PC-9 (cell line): ENCODE measurements at regions not wholly inside any gene's neighbourhood (a gene's known extent, or its start where the extent isn't known, plus 50 kb on each side); places are given as distances from the start of the nearest gene placed in this dataset.

Source experiments
- BruUV-seq: library from RNA; stranded (reverse); fragments of 400-500 nt; replicated peaks from 2 replicates; lab custom pipeline; 2021; lab: Mats Ljungman, UMichigan
- CTCF ChIA-PET: fragments of 300-600 bp; sonication (Branson Sonifier 250); formaldehyde crosslinking; loops from one replicate; lab custom pipeline; 2022; ENCODE audit warnings: antibody characterized with exemption; lab: Charles Lee
- POLR2A ChIA-PET: fragments of 300-600 bp; sonication (Branson Sonifier 250); formaldehyde crosslinking; loops from one replicate; lab custom pipeline; 2022; ENCODE audit warnings: antibody characterized with exemption; ENCODE audit not compliant: unreplicated experiment; lab: Charles Lee
- DNase-seq, 2 experiments: peaks; one replicate each; pipeline versions ENCODE4 v3.0.0 to v3.0.0-alpha.2; 2015 to 2022; ENCODE audit warnings: mixed read lengths in 1 of 2
- H2AFZ ChIP-seq: fragments of 200-600 bp; sonication (generic); 2 replicates; pipeline ENCODE4 v1.8.1; 2017; ENCODE audit warnings: antibody characterized with exemption
- H3F3A ChIP-seq: fragments of 200-600 bp; sonication (generic); 2 replicates; pipeline ENCODE4 v1.8.1; 2017; ENCODE audit warnings: antibody characterized with exemption, mild to moderate bottlenecking, low read depth; ENCODE audit not compliant: insufficient read depth
- H3K27ac ChIP-seq: fragments of 200-600 bp; sonication (generic); 2 replicates; pipeline ENCODE4 v1.6.1; 2016; ENCODE audit warnings: mixed run types
- H3K27me3 ChIP-seq: fragments of 200-600 bp; sonication (generic); 2 replicates; pipeline ENCODE4 v1.6.1; 2016; ENCODE audit warnings: low read depth, mixed run types; ENCODE audit not compliant: insufficient read depth
- H3K36me3 ChIP-seq: fragments of 200-600 bp; sonication (generic); 2 replicates; pipeline ENCODE4 v1.6.1; 2016; ENCODE audit warnings: low read depth, mixed run types
- H3K4me1 ChIP-seq: fragments of 200-600 bp; sonication (generic); replicated peaks from 2 replicates; pipeline ENCODE4 v1.6.1; 2016; ENCODE audit warnings: mixed run types; ENCODE audit not compliant: insufficient read depth
- H3K4me2 ChIP-seq: fragments of 200-600 bp; sonication (generic); 2 replicates; pipeline ENCODE4 v1.6.1; 2017; ENCODE audit warnings: mixed run types
- H3K4me3 ChIP-seq: fragments of 200-600 bp; sonication (generic); 2 replicates; pipeline ENCODE4 v1.6.1; 2016; ENCODE audit warnings: mixed run types
- H3K79me2 ChIP-seq: fragments of 200-600 bp; sonication (generic); 2 replicates; pipeline ENCODE4 v1.6.1; 2017; ENCODE audit warnings: low read depth, mixed run types
- H3K9me2 ChIP-seq: fragments of 200-600 bp; sonication (generic); 2 replicates; pipeline ENCODE4 v1.8.1; 2017; ENCODE audit warnings: mild to moderate bottlenecking; ENCODE audit not compliant: insufficient read depth
- H3K9me3 ChIP-seq: fragments of 200-600 bp; sonication (generic); 2 replicates; pipeline ENCODE4 v1.8.1; 2016; ENCODE audit warnings: low read depth; ENCODE audit not compliant: insufficient read depth
- H4K20me1 ChIP-seq: fragments of 200-600 bp; sonication (generic); 2 replicates; pipeline ENCODE4 v1.8.1; 2017; ENCODE audit not compliant: insufficient read depth
- CTCF ChIP-seq: fragments of 200-600 bp; sonication (generic); conservative IDR thresholded peaks from 2 replicates; pipeline ENCODE4 v1.6.1; 2017; ENCODE audit warnings: mixed run types, antibody characterized with exemption, mild to moderate bottlenecking, moderate library complexity
- EZH2 ChIP-seq: fragments of 200-600 bp; sonication (generic); IDR thresholded peaks from 2 replicates; pipeline ENCODE4 v1.8.0; 2017; ENCODE audit warnings: antibody characterized with exemption, low read depth
- intact Hi-C: fragments of 100-400 bp; cut with micrococcal nuclease; formaldehyde crosslinking; loops from one replicate; pipeline ENCODE4 v1.10.0; 2022; ENCODE audit not compliant: unreplicated experiment

GRCh38 chr4:138887741-138888140 lies 127.8 kb upstream of the NOCT start:
- H3K4me2 ChIP-seq = no peak overlapping the region
- H3K9me3 ChIP-seq = no peaks in the 10 kb centered on the region
- no peaks in the 10 kb centered on the region for H3K9me2 ChIP-seq
- H2AFZ ChIP-seq = no peak overlapping the region
- H3K27me3 ChIP-seq = no peaks in the 10 kb centered on the region
- H3F3A ChIP-seq = no peaks in the 10 kb centered on the region
- H4K20me1 ChIP-seq = no peaks in the 10 kb centered on the region
- ChIA-PET CTCF (no interaction called here), POLR2A (no interaction called here)
- DNase-seq = no peak
- H3K4me3 ChIP-seq = no peak overlapping the region
- H3K79me2 ChIP-seq = no peaks in the 10 kb centered on the region
- H3K27ac ChIP-seq = no peak overlapping the region
- intact Hi-C loops = no loop called here
- H3K36me3 ChIP-seq = no peaks in the 10 kb centered on the region
- BruUV-seq = no TSS peak
- no peaks in the 10 kb centered on the region for H3K4me1 ChIP-seq
- TF ChIP-seq EZH2 (no peak), CTCF (no peak)

GRCh38 chr4:138887341-138887740 lies 128.2 kb upstream of the NOCT start:
- intact Hi-C loops = no loop called here
- TF ChIP-seq EZH2 = no peak
- TF ChIP-seq CTCF = no peak
- Histone ChIP-seq H3K27ac (no peak overlapping the region), H2AFZ (no peak overlapping the region), H4K20me1 (no peaks in the 10 kb centered on the region), H3K4me2 (no peak overlapping the region), H3K9me2 (no peaks in the 10 kb centered on the region), H3K4me3 (no peak overlapping the region), H3K79me2 (no peaks in the 10 kb centered on the region), H3K27me3 (no peaks in the 10 kb centered on the region), H3K4me1 (no peaks in the 10 kb centered on the region), H3K36me3 (no peaks in the 10 kb centered on the region), H3K9me3 (no peaks in the 10 kb centered on the region), H3F3A (no peaks in the 10 kb centered on the region)
- no TSS peak for BruUV-seq
- POLR2A ChIA-PET = no interaction called here
- DNase-seq = no peak
- CTCF ChIA-PET = no interaction called here

- Histone ChIP-seq H3K4me3 (no peak overlapping the region), H3K9me3 (no peaks in the 10 kb centered on the region), H3K27ac (no peak overlapping the region), H3K4me2 (no peak overlapping the region), H3K9me2 (no peaks in the 10 kb centered on the region), H3K79me2 (no peaks in the 10 kb centered on the region), H4K20me1 (no peaks in the 10 kb centered on the region), H3K4me1 (peaks cover 7% of the 10 kb centered on the region), H3F3A (no peaks in the 10 kb centered on the region), H2AFZ (no peak overlapping the region), H3K27me3 (no peaks in the 10 kb centered on the region), H3K36me3 (no peaks in the 10 kb centered on the region)
- BruUV-seq = no TSS peak
- POLR2A ChIA-PET = no interaction called here
- DNase-seq = no peak
- TF ChIP-seq CTCF = no peak
- TF ChIP-seq EZH2 = no peak
- intact Hi-C loops = no loop called here
- CTCF ChIA-PET = no interaction called here
Measured at GRCh38 chr4:138879757-138880156, 135.8 kb upstream of the NOCT start.
